Type B pancreatic cell (in vitro differentiated cells): ENCODE measurements at regions not wholly inside any gene's neighbourhood (a gene's known extent, or its start where the extent isn't known, plus 50 kb on each side); places are given as distances from the start of the nearest gene placed in this dataset.

Experiments used
- DNase-seq: peaks from one replicate; pipeline ENCODE4 v3.0.0; 2021; ENCODE audit warnings: mixed read lengths; ENCODE audit not compliant: unreplicated experiment; ENCODE audit errors: extremely low spot score
- H3K27ac Mint-ChIP-seq: 2 replicates; pipeline ENCODE4 v1.8.0; 2021; ENCODE audit warnings: mild to moderate bottlenecking, mixed read lengths
- H3K27me3 Mint-ChIP-seq: 2 replicates; pipeline ENCODE4 v1.8.0; 2021; ENCODE audit warnings: mixed read lengths
- H3K36me3 Mint-ChIP-seq: 2 replicates; pipeline ENCODE4 v1.8.0; 2021; ENCODE audit warnings: mixed read lengths
- H3K4me1 Mint-ChIP-seq: one replicate; pipeline ENCODE4 v1.8.0; 2021; ENCODE audit warnings: mixed read lengths; ENCODE audit not compliant: unreplicated experiment
- H3K4me3 Mint-ChIP-seq: 2 replicates; pipeline ENCODE4 v1.8.0; 2021; ENCODE audit warnings: mild to moderate bottlenecking, mixed read lengths
- H3K9me3 Mint-ChIP-seq: 2 replicates; pipeline ENCODE4 v1.8.0; 2021; ENCODE audit warnings: mixed read lengths
- TF ChIP-seq, protein P1 (sequence below): fragments of 200-600 bp; sonication (generic); conservative IDR thresholded peaks from 2 replicates; pipeline ENCODE4 v1.5.0; 2021; ENCODE audit warnings: antibody characterized with exemption, mild to moderate bottlenecking

DNA sequence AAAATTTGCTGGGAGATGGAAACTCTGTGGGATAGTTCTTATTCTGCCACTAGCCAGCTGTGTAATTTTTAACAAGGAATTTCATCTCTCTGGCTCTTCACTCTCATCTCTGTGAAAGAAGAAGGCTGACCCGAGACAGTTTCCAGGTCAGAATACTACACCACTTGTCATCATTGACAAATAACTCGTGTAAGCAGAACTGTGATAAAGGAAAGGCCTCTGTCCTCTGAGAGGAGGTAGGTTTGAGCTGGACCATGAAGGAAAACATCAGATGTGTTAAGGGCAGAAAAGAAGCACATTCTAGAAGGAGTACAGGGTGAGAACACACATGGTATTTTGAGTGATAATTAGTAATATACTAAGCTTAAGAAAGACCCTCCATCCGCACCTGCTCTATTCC lies 211.4 kb upstream of the DDX18 start:
- Mint-ChIP-seq H3K27me3 (no peaks in the 10 kb centered on the region), H3K4me1 (no peaks in the 10 kb centered on the region), H3K36me3 (no peaks in the 10 kb centered on the region), H3K27ac (no peak overlapping the region), H3K4me3 (no peak overlapping the region), H3K9me3 (no peaks in the 10 kb centered on the region)
- no peak for DNase-seq
- TF ChIP-seq, protein P1, sequence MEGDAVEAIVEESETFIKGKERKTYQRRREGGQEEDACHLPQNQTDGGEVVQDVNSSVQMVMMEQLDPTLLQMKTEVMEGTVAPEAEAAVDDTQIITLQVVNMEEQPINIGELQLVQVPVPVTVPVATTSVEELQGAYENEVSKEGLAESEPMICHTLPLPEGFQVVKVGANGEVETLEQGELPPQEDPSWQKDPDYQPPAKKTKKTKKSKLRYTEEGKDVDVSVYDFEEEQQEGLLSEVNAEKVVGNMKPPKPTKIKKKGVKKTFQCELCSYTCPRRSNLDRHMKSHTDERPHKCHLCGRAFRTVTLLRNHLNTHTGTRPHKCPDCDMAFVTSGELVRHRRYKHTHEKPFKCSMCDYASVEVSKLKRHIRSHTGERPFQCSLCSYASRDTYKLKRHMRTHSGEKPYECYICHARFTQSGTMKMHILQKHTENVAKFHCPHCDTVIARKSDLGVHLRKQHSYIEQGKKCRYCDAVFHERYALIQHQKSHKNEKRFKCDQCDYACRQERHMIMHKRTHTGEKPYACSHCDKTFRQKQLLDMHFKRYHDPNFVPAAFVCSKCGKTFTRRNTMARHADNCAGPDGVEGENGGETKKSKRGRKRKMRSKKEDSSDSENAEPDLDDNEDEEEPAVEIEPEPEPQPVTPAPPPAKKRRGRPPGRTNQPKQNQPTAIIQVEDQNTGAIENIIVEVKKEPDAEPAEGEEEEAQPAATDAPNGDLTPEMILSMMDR, result no peak

DNA sequence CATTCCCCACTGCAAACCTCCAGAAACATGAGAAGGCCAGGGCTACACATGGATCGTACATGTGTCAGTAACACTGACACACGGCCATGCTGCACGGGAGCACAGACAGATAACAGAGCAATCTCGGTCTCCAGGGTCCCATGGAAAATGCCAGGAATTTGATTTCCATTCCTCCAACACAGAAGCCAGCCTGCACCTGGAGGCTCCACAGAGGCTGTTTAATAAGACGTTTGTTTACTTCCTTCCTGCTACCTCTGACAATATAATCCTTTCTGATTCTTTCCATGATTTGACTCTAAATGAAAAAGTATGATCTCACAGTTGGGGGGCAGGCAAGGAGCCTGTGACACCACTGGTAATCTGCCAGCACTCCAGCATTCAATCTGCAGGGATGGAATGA lies 210.9 kb upstream of the DDX18 start:
- TF ChIP-seq, protein P1, result no peak
- H3K36me3 Mint-ChIP-seq, result no peaks in the 10 kb centered on the region
- no peak for DNase-seq
- H3K4me1 Mint-ChIP-seq, result no peaks in the 10 kb centered on the region
- no peak overlapping the region for H3K4me3 Mint-ChIP-seq
- H3K27ac Mint-ChIP-seq, result no peak overlapping the region
- H3K27me3 Mint-ChIP-seq, result no peaks in the 10 kb centered on the region
- no peaks in the 10 kb centered on the region for H3K9me3 Mint-ChIP-seq

DNA sequence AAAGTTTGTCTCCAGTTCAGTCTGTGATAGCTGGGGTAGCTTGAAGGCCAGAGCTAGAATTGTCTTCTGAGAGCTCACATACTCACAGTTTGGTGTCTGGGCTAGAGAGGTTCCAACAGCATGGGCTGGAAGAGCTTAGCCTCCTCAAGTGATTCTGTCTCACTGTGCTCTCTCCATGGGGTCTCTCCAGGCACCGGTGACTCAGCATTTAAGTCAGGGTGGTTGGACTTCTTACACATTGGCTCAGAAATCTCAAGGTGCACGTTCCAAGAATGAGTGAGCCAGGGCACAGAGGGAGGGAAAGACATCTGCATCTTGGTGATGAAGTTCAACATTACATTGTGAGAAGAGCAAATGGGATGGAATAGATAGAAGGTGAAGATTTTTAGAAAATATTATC lies 207.3 kb upstream of the DDX18 start:
- TF ChIP-seq, protein P1, result no peak

DNA sequence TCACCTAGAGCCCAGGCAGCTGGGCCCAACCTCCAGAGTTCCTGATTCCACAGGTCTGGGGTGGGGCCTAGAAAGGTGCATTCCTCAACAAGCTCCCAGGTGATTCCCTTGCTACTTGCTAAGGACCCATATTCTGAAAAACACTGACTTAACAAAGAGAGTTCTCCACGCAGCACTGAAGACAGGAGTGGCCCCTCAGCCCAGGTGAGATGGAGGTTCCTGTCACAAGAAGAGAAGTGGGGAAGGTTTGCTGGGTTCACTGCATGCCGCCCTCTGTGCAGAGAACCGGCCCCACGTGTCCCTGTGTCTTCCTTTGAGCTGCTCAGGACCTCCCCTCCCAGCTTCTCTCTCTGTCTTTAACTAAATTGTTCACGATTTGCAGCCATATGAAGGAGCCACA lies 201.4 kb upstream of the DDX18 start:
- TF ChIP-seq, protein P1, result no peak
- Mint-ChIP-seq H3K27ac (no peak overlapping the region), H3K4me1 (no peaks in the 10 kb centered on the region), H3K36me3 (no peaks in the 10 kb centered on the region), H3K4me3 (no peak overlapping the region), H3K27me3 (no peaks in the 10 kb centered on the region), H3K9me3 (no peaks in the 10 kb centered on the region)
- no peak for DNase-seq

More for the DNA sequence above, 207.3 kb upstream of the DDX18 start:
- H3K4me3 Mint-ChIP-seq, result no peak overlapping the region
- no peaks in the 10 kb centered on the region for H3K36me3 Mint-ChIP-seq
- no peak overlapping the region for H3K27ac Mint-ChIP-seq
- H3K27me3 Mint-ChIP-seq, result no peaks in the 10 kb centered on the region
- DNase-seq, result no peak
- no peaks in the 10 kb centered on the region for H3K9me3 Mint-ChIP-seq
- no peaks in the 10 kb centered on the region for H3K4me1 Mint-ChIP-seq

DNA sequence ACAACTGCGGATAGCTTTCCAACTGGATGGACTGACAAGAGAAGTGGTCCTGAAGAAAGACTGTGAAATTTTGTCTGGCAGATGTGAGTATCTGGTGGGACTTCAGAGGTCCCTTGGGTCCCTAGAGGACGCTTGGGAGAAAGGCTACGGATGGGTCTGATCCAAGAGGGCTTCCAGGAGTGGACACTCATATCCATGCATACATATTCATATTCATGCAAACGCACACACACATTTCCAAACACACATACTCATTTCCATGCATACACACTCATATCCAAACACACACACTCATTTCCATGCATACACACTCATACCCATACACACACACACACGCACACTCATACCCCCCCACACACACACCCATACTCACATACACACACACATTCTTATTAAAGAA lies 200.2 kb upstream of the DDX18 start:
- TF ChIP-seq, protein P1, result no peak
- DNase-seq, result no peak
- H3K36me3 Mint-ChIP-seq, result no peaks in the 10 kb centered on the region
- H3K9me3 Mint-ChIP-seq, result no peaks in the 10 kb centered on the region
- H3K27me3 Mint-ChIP-seq, result no peaks in the 10 kb centered on the region
- H3K27ac Mint-ChIP-seq, result no peak overlapping the region
- no peak overlapping the region for H3K4me3 Mint-ChIP-seq
- H3K4me1 Mint-ChIP-seq, result no peaks in the 10 kb centered on the region
